GM12873 (cell line): ENCODE measurements at regions not wholly inside any gene's neighbourhood (a gene's known extent, or its start where the extent isn't known, plus 50 kb on each side); places are given as distances from the start of the nearest gene placed in this dataset.

Source experiments
- TF ChIP-seq, protein P1 (sequence below): IDR thresholded peaks from 2 replicates; pipeline ENCODE4 v1.5.1; 2012; ENCODE audit warnings: low read depth, mild to moderate bottlenecking, moderate library complexity, low read length, control low read depth; ENCODE audit not compliant: insufficient read depth; ENCODE audit errors: missing control alignments

DNA sequence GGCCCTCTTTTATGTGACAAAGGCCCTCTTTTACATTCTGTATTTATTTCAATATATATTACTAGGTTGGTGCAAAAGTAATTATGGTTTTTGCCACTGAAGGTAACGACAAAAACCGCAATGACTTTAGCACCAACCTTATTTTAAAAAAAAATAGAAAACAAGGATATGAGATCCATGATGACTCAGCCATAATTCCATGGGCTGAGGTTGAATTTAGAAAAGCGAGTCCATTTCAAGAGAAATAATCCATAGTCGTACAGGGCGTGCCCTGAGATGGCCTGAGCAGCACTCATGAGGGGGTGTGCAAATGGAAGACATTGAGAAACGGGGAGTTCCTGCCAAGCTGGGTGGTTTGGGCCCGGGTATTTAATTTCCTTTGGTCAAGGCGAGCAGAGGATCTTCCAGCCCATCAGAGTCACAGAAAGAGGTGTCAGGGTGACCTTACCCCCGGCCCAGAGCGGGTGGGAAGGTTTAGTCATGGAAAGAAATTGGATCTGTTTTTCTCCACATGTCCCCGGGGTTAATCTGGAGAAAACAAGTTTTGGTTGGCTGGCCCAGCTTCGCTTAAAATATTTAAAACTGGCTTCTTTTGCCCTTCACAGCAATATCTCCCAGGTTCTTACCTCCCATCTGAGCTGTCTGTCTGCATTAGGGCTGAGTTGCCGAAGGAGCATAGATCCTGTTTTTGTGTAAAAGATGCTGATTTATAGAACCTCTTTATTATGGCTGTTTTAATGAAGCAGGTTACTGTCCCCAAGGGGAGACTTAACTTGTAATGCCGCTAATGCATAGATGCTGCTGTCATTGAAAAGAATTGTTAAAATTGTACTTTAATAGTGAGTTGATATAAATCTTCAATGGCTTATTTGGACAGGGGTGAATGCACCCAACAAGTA, 255.6 kb downstream of the PREX1 start:
- TF ChIP-seq, protein P1, sequence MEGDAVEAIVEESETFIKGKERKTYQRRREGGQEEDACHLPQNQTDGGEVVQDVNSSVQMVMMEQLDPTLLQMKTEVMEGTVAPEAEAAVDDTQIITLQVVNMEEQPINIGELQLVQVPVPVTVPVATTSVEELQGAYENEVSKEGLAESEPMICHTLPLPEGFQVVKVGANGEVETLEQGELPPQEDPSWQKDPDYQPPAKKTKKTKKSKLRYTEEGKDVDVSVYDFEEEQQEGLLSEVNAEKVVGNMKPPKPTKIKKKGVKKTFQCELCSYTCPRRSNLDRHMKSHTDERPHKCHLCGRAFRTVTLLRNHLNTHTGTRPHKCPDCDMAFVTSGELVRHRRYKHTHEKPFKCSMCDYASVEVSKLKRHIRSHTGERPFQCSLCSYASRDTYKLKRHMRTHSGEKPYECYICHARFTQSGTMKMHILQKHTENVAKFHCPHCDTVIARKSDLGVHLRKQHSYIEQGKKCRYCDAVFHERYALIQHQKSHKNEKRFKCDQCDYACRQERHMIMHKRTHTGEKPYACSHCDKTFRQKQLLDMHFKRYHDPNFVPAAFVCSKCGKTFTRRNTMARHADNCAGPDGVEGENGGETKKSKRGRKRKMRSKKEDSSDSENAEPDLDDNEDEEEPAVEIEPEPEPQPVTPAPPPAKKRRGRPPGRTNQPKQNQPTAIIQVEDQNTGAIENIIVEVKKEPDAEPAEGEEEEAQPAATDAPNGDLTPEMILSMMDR: no peak

DNA sequence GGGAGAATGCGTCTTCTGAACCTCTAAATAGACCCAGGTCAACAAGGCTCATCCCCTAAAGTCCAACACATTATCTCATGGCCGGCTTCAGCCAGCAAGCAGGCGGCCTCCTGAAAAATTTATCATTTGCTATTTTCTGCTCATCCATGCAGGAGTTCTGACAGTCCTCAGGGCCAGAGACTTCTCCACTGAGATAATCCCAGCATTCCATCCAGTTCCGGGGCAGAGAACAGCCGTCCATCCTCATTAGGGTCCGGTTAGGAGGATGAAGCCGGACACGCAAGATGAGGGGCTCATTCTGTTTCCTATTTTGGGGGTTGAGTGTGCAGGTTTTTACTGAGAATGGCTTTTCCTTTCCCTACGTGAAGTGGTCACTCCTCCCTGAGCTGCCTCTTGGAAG, 258.1 kb downstream of the PREX1 start:
- TF ChIP-seq, protein P1: no peak

DNA sequence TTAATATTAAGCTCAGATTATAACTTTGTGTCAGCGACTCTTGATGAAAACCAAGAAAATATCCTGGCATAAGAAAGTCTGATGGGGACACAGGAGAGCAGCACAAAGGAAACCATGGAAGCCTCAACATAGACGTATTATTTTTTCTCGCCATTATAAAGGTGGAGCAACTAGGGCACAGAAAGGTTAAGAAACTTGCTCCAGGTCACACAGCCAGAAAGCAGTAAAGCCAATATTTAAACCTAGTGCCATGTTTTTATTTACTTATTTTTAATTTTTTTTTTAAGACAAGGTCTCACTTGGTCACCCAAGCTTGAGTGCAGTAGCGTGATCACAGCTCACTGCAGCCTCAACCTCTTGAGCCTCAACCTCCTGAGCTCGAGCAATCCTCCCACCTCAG, 259.3 kb downstream of the PREX1 start:
- TF ChIP-seq, protein P1: no peak

DNA sequence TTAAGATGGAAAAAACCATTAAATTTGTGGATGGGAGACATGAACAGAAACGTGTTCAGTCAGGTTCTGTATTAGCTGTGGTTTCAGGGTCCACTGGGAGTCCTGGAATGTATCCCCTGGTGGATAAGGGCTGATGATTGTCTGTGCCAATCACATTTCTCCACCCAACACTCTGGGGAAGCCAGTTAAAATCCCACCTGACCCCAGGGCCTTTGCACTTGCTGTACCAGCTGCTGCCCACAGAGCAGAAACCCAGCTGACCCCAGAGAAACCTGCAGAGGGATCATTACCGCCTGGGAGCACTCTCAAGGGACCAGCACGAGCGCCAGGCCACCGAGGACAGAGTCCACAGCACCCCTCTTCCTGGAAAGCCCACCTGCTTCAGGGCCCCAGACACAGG, 260.7 kb downstream of the PREX1 start:
- TF ChIP-seq, protein P1: no peak

DNA sequence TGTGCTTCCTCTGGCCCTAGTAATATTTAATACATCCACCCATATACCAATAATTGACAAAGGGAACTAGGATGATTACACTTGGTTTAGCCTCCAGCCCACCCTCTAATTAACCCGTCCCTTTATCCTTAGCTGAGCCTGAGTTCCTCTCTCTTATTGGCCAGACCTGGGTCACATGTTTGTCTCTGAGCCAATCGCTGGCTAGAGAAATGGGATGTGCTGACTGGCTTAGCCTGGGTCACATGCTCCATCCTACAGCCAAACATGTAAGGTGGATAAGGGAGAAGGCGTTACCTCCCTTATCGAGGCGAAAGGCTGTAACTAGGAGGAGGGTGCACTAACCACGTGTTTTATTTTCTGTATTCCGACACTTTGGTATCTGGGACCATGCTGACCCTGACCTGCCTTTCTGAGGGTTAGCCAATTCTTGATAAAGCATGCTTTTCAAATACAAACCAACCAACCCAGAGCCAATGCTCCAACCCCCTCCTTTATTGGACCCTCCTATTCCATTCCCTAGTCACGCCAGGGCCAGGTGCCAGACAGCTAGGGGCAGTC, 262.7 kb downstream of the PREX1 start:
- TF ChIP-seq, protein P1: no peak

DNA sequence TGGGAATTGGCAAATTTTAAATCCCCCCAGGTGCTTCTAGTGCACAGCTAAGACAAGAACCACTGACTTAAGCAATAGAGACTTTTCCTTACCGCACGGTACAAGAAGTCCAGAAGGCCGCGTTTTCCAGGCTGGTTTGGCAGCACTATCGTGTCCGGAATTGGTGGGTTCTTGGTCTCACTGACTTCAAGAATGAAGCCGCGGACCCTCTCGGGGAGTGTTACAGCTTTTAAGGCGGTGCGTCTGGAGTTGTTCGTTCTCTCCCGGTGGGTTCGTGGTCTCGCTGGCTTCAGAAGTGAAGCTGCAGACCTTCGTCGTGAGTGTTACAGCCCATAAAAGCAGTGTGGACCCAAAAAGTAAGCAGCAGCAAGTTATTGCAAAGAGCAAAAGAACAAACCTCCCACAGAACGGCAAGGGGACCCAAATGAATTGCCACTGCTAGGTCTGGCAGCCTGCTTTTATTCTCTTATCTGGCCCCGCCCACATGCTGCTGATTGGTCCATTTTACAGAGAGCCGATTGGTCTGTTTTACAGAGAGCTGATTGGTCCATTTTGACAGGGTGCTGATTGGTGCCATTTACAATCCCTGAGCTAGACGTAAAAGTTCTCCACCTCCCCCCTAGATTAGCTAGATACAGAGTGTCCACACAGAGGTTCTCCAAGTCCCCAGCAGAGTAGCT, 264.5 kb downstream of the PREX1 start:
- TF ChIP-seq, protein P1: no peak

DNA sequence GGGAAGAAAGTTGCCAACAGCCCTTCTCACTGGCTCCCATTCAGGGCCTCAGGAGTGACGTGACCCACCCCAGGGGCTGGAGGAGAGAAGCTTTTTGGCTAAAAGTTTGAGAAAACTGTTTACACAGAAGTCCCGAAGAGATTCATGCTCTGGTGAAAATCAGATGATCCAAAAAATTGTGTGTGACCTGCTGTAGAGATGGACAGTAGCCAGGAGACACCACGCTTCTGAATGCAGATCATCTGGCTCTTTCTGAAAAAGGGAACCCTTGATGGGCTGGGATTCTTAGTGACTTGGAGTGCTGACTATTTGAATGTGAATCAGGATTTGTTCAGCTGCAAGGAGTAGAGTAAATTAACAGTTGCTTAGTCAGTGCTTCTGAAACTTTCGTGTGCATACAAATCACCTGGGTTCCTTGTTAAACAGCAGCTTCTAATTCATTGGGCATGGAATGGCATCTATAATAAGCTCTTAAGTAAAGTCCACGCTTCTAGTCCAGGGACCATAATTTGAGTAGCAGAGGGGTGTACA, 265.1 kb downstream of the PREX1 start:
- TF ChIP-seq, protein P1: no peak
